GM18499 (cell line): ENCODE measurements at regions not wholly inside any gene's neighbourhood (a gene's known extent, or its start where the extent isn't known, plus 50 kb on each side); places are given as distances from the start of the nearest gene placed in this dataset.
"Not testable (repeated sequence)": the region's sequence is repeated elsewhere in the genome, so short reads cannot be mapped to it uniquely, and the experiment has no call there.

ENCODE experiments used
- ATAC-seq: cut with Tn5 transposase; IDR thresholded peaks from one replicate; pipeline ENCODE4 v1.9.1; 2021; ENCODE audit warnings: moderate number of reproducible peaks; ENCODE audit not compliant: insufficient read depth, unreplicated experiment

DNA sequence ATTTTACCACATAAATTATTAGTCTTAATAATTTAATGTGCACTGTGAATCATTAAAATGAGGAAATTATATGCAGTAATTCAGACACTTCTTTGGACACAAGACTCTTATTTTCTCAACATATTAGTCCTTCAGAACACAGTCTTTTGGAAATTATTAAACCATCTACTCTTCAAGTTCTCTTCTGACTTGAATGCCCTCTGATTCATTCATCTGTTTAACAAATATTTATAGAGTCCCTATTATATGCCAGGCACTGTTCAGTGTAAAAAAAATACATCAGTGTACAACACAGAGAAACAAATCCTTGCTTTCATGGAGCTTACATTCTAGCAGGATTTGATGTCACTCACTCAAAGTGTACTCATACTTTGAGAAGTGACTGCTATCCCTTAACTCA is 163.4 kb upstream of the IL12B start:
- ATAC-seq, result no peak

GRCh38 chr5:159496773-159497172 is 166.5 kb upstream of the IL12B start:
- ATAC-seq, result no peak

- no peak for ATAC-seq
These were observed 166.9 kb upstream of the IL12B start for GRCh38 chr5:159497221-159497620.

DNA sequence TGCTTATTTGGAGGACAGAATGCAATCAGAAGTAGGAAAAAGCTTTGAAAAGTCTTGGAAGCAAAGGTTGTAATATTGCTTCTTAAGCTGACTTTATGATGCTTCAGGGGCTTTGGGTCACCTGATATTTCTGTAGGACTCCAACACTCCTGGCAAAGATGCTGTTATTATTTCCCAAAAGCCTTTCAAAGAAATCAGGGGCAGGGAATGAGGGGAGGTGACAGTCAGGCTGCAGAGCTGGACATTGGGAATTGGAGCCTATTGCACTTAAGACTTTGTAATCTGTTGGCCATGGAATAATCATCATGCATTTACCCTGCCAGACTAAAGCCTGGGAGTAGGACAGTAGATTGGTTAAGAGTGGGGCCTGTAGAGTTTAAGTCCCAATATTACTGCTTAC is 168.3 kb upstream of the IL12B start:
- ATAC-seq, result no peak

DNA sequence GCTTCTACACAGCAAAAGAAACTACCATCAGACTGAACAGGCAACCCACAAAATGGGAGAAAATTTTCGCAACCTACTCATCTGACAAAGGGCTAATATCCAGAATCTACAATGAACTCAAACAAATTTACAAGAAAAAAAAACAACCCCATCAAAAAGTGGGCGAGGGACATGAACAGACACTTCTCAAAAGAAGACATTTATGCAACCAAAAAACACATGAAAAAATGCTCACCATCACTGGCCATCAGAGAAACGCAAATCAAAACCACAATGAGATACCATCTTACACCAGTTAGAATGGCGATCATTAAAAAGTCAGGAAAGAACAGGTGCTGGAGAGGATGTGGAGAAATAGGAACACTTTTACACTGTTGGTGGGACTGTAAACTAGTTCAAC is 171.8 kb upstream of the IL12B start:
- ATAC-seq, result not testable (repeated sequence)

DNA sequence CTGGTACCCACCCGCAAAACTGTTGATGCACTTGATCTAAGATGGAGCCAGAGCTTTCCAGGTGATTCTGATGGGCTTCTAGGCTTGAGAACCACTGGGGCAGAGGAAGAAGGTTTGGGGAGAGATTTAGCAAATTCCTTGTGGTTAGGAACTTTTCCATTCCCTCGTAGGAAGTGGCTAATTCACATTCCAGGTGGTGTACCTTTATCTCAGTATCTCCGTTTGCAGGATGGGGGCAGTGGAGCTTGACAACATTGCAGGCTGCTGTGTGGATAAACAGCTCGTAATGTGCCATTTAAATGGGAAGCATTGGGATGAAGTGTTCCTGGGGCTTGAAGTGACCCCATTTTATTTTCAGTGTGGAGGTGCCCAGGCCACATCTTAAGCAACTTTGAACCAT is 172.9 kb upstream of the IL12B start:
- no peak for ATAC-seq

DNA sequence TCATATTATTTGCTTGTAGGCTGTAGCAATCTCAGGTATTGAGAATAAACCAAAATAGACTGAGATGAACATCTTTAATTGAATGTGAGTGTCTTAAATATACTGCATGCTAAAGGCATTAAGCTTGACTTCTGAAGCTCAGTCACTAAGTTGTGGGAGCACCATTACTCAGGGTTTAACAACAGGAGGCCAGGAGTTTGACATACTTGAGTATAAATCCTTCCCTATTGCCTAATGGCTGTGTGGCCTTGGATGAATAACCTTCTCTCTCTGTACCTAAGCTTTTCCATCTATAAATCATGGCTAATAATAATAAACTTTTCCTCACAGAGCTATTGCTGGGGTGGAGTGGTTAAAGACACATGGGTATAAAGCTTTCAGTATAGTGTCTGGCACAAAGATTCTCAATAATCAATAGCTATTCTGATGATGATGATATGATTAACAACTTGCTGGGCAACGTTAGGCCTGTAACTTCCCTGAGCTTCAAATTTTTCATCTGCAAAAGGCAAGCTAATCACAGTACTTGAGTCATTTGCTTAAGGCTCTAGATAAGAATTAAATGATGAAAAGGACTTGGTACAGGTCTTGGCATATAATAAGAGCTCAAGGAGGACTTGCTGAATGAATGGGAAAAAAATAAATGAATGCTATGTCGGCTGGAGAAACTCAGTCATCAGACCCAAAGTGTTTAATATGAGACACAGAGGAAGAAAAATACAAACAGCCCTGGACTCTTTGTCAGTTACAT is 174.0 kb upstream of the IL12B start:
- ATAC-seq, result no peak

- ATAC-seq, result no peak
These were observed 174.6 kb upstream of the IL12B start for GRCh38 chr5:159504857-159505304.

GRCh38 chr5:159507055-159507454 is 176.8 kb upstream of the IL12B start:
- no peak for ATAC-seq

DNA sequence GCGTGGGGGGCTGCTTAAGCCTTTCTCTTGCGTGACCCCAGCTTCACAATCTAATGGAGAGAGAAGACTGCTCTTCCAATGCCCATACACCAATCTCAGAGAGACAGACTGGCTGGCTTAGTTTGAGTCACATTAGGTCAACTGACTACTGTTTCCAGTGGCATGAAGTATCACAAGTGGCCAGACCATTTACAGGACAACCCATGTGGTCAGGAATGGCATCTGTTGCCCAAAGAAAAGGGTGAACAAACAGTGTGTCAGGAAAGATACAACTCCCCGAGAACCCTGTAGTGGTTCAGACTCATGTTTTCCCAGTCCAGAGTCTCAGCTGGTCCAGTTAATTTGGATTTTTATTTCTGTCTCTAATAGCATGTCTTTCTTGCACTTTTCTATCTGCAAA is 177.4 kb upstream of the IL12B start:
- no peak for ATAC-seq

DNA sequence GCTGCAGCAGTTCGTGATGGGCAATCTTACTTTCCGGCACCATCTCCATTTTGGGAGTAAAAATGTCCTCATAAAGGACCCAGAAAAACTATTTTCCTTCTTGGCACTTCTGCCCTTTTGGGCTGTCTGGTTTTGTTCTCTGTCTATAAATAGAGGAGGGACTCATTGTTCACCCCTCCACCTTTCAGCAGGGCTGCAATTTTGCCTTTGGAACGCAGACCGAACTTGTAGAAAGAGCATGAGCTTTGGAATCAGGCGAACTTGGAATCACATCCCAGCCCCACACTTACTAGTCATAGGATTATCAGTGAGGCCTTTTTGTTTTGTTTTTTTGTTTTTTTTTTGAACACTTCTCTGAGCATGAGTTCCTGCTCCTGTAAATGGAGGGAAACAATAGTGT is 178.1 kb upstream of the IL12B start:
- ATAC-seq, result no peak

DNA sequence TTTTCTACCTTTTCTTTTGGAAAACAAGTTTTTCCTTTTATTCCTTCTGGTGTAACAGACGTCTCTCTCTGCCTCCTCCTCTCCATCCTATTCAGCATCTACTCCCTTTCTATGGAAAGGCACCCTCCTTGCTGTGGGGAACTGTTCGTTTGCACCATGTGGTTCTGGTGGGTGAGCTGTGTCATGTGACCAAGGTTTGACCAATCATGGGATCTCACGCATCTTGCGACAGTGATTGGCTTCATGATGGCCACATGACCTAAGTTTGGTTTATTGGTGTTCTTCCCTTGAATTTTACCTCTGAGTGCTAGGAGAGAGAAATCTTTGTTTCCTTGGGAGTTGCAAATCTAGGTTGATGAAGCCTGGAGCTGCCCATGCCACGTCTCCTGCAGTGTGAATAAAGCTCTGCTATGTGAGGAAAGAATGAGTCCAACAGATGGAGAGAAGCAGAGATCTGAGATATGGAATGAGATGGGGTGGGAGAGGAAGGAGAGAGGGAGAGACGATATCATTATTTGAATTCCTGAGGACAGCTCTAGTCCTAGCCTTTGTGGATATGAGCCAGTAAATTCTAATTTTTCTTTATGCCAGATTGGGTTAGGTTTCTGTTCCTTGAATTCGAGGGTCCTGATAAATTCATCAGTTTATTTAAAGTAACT is 178.8 kb upstream of the IL12B start:
- ATAC-seq, result no peak

GRCh38 chr5:159510282-159510681 is 180.0 kb upstream of the IL12B start:
- no peak for ATAC-seq

GRCh38 chr5:159511570-159511969 is 181.3 kb upstream of the IL12B start:
- ATAC-seq, result no peak

- no peak for ATAC-seq
These were observed 181.8 kb upstream of the IL12B start for GRCh38 chr5:159512064-159512463.

GRCh38 chr5:159514229-159514810 is 184.0 kb upstream of the IL12B start:
- no peak for ATAC-seq

- no peak for ATAC-seq
These were observed 184.9 kb upstream of the IL12B start for GRCh38 chr5:159515197-159515596.

DNA sequence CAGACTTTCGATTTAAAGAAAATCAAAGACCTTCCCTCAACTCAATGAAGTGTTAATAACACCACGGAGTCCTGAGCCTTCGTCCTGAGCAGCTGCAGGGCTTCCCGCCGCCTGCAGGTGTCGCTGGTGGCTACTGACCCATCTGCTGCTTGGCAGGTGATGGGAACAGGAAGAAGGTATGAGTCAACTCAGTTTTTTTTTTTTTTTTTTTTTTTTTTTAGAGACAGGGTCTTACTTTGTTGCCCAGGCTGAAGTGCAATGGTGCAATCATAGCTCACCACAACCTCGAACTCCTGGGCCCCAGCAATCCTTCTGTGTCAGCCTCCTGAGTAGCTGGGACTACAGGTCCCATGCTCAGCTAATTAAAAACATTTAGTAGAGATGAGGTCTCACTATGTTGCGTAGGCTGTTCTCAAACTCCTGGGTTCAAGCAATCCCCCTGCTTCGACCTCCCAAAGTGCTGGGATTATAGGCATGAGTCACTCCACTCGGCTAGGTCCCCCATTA is 185.7 kb upstream of the IL12B start:
- ATAC-seq, result peak; percentile 58

- no peak for ATAC-seq
These were observed 188.1 kb upstream of the IL12B start for GRCh38 chr5:159518371-159518770.

DNA sequence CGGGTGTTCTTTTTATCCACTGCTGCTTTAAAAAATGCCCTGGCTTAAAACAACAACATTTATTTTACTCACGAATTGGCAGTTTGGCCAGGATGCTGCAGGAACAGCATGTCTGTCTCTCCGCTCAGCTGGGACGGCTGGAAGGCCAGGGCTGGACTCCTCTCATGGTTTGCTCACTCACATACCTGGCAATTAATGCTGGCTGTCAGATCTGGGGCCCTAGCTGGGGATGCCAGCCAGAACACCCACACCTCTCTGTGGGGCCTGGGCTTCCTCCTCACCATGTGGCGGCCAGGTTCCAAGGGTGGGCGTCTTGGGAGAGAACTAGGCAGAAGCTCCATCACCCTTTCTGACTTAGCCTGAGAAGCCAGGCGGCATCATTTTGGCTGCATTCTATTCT is 189.1 kb upstream of the IL12B start:
- no peak for ATAC-seq

DNA sequence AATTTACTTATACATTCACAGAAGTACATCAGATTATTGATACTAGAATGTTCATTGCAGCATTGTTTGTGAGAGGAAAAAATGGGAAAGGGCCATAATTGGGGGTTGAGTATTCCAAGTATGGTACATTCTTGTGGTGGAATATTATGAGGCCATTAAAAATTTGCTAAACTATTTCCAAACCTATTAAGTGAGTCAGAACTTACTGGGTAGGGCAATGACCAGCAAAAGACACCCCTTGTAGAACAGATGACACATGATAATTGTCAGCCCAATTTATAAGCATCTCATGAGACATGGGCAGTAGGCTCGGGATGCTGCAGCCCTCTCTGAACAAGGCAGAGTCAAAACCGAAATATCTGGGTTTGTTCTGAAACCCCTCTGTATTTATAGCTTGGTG is 192.6 kb upstream of the IL12B start:
- ATAC-seq, result no peak
